Retinal pigment epithelial cell (primary cell): ENCODE measurements at regions not wholly inside any gene's neighbourhood (a gene's known extent, or its start where the extent isn't known, plus 50 kb on each side); places are given as distances from the start of the nearest gene placed in this dataset.
"Not testable (repeated sequence)": the region's sequence is repeated elsewhere in the genome, so short reads cannot be mapped to it uniquely, and the experiment has no call there.

Experiments used
- DNase-seq: peaks from one replicate; pipeline ENCODE4 v3.0.0-alpha.2; 2010; ENCODE audit warnings: low read depth
- H3K4me3 ChIP-seq: 2 replicates; pipeline ENCODE4 v1.5.1; 2011; ENCODE audit warnings: mild to moderate bottlenecking, low read length, control low read depth, moderate library complexity
- TF ChIP-seq, protein P1 (sequence below): conservative IDR thresholded peaks from 2 replicates; pipeline ENCODE4 v1.5.1; 2011; ENCODE audit warnings: low read depth, low read length, control low read depth, inconsistent platforms

DNA sequence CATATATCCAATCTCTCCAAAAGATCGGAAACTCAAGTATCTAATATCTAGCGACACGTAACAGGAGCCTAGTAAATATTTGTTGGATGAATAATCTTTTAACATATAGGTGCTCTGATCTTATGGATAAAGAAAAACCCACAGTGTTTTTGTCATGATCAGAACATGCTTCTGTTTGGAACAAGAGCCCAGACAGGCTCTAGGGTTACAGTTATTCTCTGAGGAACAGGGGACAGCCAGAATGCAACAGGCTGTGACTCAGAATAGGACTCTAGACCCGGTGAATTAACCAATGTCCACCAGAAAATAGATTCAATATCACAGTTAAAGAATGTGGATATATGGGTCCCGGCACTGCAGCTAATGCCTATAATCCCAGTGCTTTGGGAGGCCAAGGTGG is 296.1 kb upstream of the FZD8 start:
- no peak for DNase-seq
- TF ChIP-seq, protein P1, sequence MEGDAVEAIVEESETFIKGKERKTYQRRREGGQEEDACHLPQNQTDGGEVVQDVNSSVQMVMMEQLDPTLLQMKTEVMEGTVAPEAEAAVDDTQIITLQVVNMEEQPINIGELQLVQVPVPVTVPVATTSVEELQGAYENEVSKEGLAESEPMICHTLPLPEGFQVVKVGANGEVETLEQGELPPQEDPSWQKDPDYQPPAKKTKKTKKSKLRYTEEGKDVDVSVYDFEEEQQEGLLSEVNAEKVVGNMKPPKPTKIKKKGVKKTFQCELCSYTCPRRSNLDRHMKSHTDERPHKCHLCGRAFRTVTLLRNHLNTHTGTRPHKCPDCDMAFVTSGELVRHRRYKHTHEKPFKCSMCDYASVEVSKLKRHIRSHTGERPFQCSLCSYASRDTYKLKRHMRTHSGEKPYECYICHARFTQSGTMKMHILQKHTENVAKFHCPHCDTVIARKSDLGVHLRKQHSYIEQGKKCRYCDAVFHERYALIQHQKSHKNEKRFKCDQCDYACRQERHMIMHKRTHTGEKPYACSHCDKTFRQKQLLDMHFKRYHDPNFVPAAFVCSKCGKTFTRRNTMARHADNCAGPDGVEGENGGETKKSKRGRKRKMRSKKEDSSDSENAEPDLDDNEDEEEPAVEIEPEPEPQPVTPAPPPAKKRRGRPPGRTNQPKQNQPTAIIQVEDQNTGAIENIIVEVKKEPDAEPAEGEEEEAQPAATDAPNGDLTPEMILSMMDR: no peak

DNA sequence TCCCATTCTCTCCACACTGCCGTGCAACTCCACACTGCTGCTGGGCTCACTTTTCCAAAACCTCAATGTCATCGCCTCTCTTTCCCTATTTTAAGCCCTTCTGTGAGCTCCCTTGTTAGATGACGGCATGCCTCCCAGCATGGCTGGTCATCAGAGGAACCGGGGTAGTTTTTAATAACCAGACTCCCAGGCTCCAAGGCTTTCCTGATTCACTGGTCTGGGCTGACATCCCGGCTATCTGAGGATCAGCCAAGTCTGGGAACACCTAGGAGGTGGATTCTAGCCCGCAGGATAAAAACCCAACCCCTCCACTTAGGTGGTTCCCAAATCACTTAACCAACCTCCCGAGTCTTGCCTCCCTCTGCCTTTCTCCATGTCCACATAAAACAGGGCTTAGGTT is 295.4 kb upstream of the FZD8 start:
- no peak for DNase-seq
- TF ChIP-seq, protein P1: no peak
- H3K4me3 ChIP-seq: no peak overlapping the region

More for the DNA sequence above, 296.1 kb upstream of the FZD8 start:
- H3K4me3 ChIP-seq: no peak overlapping the region

DNA sequence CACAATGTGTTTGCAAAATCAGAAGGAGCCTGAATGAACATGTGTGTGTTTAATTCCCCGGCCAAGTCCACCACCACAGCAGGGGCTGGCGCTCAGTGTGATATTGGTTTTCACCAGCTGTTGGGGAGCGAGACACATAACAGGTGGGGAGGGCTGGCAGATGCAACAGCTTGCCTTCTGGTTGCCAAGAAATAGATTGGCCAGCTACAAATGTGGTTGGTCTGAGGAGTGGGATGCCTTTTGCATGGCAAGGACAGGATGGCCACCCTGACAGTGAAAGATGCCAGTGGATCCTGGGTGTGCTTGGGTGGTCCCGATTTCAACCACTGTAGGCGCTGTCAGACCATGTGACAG is 292.5 kb upstream of the FZD8 start:
- H3K4me3 ChIP-seq: no peak overlapping the region
- TF ChIP-seq, protein P1: no peak
- no peak for DNase-seq

DNA sequence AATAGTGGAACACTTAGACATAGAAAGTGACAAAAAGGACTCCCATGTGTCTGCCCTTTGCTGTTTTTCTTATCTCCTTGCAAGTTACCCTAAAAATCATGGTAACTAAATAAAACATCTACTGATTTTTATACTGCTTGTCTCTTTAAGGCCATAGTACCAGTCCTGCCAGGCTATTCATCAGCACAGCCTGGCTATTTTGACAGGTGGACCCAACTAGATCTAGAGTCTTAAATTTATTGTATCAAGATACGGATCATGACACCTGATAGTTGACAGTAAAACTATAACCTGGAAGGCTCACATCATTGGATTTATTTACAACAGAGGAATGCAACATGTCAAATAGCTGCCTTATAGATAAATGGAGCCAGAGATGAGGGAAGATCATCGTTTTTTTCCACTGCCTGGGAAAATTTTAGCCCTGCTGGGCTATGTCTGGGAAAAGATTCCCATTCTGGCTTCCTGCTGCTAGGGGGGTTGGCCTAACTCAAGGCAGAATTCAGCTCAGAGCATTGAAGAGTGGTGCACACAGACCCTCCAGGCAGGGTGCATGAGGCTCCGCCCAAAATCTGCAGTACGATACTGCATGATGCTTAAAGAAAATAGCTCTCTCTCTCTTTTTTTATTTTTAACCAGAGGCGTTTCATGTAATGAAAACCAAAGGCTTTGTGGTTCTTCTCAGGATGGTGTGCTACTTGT is 292.0 kb upstream of the FZD8 start:
- H3K4me3 ChIP-seq: no peak overlapping the region
- DNase-seq: no peak
- TF ChIP-seq, protein P1: no peak

DNA sequence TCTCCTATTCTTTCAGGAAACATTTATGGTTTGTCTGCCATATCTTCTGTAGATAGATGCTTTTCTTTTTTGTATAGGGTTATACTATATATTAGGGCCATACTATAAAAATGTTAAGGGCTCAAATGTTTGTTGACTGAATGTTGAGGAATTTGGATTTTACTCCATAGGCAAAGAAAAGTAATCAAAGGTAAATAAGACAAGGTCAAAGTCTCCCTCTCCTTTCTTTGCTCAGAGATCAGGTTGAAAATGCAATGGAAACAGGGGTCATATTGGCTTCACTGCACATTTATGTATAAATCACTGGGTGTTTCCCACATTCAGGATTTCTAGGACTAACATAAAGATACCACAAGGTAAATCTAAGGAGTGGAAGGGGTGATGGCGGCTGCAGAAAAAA is 291.4 kb upstream of the FZD8 start:
- H3K4me3 ChIP-seq: no peak overlapping the region
- TF ChIP-seq, protein P1: no peak

DNA sequence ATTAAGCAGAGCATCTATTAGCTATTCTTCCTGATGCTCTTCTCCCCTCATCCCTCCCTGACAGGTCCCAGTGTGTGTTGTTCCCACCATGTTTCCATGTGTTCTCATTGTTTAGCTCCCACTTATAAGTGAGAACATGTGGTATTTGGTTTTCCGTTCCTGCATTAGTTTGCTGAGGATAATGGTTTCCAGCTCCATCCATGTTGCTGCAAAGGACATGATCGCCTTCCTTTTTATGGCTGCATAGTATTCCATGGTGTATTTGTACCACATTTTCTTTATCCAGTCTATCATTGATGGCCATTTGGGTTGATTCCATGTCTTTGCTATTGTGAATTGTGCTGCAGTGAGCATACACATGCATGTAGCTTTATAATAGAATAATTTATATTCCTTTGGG is 287.9 kb upstream of the FZD8 start:
- H3K4me3 ChIP-seq, DNase-seq: not testable (repeated sequence)

More for the DNA sequence above, 291.4 kb upstream of the FZD8 start:
- DNase-seq: no peak

DNA sequence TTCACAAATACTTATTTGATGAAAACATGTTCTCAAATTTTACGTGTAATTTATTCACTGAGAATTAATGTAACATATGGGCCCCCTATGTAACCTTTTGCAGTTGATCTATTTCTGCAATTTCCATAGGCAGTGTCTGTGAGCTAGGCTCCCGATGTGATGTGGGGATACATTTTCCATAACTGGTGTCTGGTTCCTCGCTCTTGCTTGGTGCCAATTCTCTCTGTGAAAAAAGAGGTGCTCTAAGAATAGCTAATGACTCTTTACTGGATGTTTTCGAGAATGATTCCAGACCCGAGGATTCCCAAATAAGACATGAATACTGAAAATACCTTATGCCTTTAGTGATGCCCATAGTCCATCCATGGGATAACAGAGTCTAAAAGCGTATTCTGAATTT is 286.7 kb upstream of the FZD8 start:
- no peak overlapping the region for H3K4me3 ChIP-seq
- DNase-seq: no peak
- TF ChIP-seq, protein P1: no peak

DNA sequence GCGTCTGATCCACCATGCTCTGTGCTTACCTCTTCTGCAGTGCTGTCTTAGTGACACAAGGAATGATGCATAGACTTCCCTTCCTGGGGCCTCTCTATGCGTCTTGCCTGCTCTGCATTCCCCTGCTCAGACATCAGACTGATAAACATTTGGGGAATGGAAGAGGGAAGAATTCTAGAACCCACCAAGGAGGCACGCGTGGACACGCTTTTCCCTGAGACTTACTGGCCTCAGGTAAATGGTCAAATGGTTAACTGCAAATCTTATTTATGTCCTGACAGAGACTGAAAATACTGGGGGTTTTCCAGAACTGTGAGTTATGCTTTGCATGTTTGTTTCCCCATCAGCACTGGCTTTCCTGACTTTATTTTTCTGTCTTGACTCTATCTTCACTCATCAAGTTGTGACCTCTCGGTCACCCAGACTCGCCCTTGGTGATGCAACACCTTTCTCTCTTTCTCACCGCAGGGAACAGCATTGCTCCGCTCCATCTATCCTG is 285.9 kb upstream of the FZD8 start:
- TF ChIP-seq, protein P1: no peak
- DNase-seq: no peak
- no peak overlapping the region for H3K4me3 ChIP-seq
